ENCODE measurements at regions not wholly inside any gene's neighbourhood (a gene's known extent, or its start where the extent isn't known, plus 50 kb on each side); places are given as distances from the start of the nearest gene placed in this dataset.

- intact Hi-C loops (cut with micrococcal nuclease) (no loop called here), in situ Hi-C loops (cut with MboI) (loop anchor here (25.0 kb wide), 1 partner anchor 413 kb away; no protein-coding TSS in a partner anchor)
- H3K4me3 ChIP-seq = no peak overlapping the region
- FAIRE-seq (peak; percentile 15), ATAC-seq (peak; percentile 51), DNase-seq (ENCODE audit: extremely low read depth in 1 of 4, low spot score in 3 of 4) (no peak)
- H3K4me2 ChIP-seq (ENCODE audit: insufficient read depth, low read length) = no peak overlapping the region
- H3K27ac ChIP-seq (ENCODE audit: extremely low read depth, low read depth, low read length) = no peak overlapping the region
- TF ChIP-seq LEF1 (IDR thresholded peaks at IDR 0.05) (no peak), NONO (IDR thresholded peaks at IDR 0.05; ENCODE audit: low read depth in 2 of 2, low read length in 1 of 2) (no peak), MAFK (IDR thresholded peaks at IDR 0.05; ENCODE audit: low read length) (no peak), E2F8 (IDR thresholded peaks at IDR 0.05; ENCODE audit: low read depth, partially characterized antibody) (no peak), ZFP36 (IDR thresholded peaks at IDR 0.05; ENCODE audit: low read depth, low read length, partially characterized antibody) (peak; percentile 33), ZNF311 (CRISPR knock-in tag; IDR thresholded peaks at IDR 0.05) (no peak), ZBTB34 (CRISPR knock-in tag; IDR thresholded peaks at IDR 0.05) (no peak), THRB (CRISPR knock-in tag; conservative IDR thresholded peaks at IDR 0.05) (no peak), ZNF3 (CRISPR knock-in tag; IDR thresholded peaks at IDR 0.05) (no peak), ELF2 (CRISPR knock-in tag; IDR thresholded peaks at IDR 0.05) (no peak), ZNF263 (CRISPR knock-in tag; IDR thresholded peaks at IDR 0.05; ENCODE audit: borderline replicate concordance) (no peak), ZNF699 (CRISPR knock-in tag; IDR thresholded peaks at IDR 0.05; ENCODE audit: insufficient replicate concordance) (no peak), ZNF431 (CRISPR knock-in tag; IDR thresholded peaks at IDR 0.05) (peak; percentile 80; the same call in 1 of the 2 replicates)
- TF ChIP-seq, protein P1, sequence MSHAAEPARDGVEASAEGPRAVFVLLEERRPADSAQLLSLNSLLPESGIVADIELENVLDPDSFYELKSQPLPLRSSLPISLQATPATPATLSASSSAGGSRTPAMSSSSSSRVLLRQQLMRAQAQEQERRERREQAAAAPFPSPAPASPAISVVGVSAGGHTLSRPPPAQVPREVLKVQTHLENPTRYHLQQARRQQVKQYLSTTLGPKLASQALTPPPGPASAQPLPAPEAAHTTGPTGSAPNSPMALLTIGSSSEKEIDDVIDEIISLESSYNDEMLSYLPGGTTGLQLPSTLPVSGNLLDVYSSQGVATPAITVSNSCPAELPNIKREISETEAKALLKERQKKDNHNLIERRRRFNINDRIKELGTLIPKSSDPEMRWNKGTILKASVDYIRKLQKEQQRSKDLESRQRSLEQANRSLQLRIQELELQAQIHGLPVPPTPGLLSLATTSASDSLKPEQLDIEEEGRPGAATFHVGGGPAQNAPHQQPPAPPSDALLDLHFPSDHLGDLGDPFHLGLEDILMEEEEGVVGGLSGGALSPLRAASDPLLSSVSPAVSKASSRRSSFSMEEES (CRISPR knock-in tag; IDR thresholded peaks at IDR 0.05) = no peak
- TF ChIP-seq, protein P2, sequence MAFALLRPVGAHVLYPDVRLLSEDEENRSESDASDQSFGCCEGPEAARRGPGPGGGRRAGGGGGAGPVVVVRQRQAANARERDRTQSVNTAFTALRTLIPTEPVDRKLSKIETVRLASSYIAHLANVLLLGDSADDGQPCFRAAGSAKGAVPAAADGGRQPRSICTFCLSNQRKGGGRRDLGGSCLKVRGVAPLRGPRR (CRISPR knock-in tag; IDR thresholded peaks at IDR 0.05) = no peak
- no peak overlapping the region for H2AFZ ChIP-seq (ENCODE audit: low read depth, low read length)
- H3K9ac ChIP-seq (ENCODE audit: insufficient read depth in 1 of 2, low read depth in 2 of 2, low read length in 2 of 2) = no peak overlapping the region
- no peaks in the 10 kb centered on the region for H3K27me3 ChIP-seq (ENCODE audit: control insufficient read depth in 2 of 2, insufficient read depth in 2 of 2, low read length in 2 of 2)
- no peaks in the 10 kb centered on the region for H4K20me1 ChIP-seq (replicated peaks; ENCODE audit: control insufficient read depth, insufficient read depth, low read length)
- no TSS peak for BruUV-seq (replicated peaks)
- H3K9me3 ChIP-seq (replicated peaks; ENCODE audit: control insufficient read depth, insufficient read depth, low read depth, low read length) = no peaks in the 10 kb centered on the region
- ChIA-PET POLR2A (no interaction called here), CTCF (ENCODE audit: low intra/inter-chr PET ratio) (no interaction called here)
- no peaks in the 10 kb centered on the region for H3K9me1 ChIP-seq (ENCODE audit: control insufficient read depth, insufficient read depth, low read length)
- H3K79me2 ChIP-seq (ENCODE audit: control insufficient read depth, insufficient read depth, low read length) = no peaks in the 10 kb centered on the region
- 55% methylated on average over 6 of the region's 6 CpGs for WGBS (ENCODE audit: insufficient coverage, low coverage, missing lambda C conversion rate)
- peaks cover 0 to 4% of the 10 kb centered on the region in 2 experiments; a peak in 2 of 5 replicates for H3K4me1 ChIP-seq (replicated peaks in 1 of 2; ENCODE audit: control insufficient read depth in 2 of 2, insufficient read depth in 2 of 2, low read length in 2 of 2)
- H3K36me3 ChIP-seq (ENCODE audit: control insufficient read depth, insufficient read depth, low read length) = 0 out of 3 replicates have a peak, but pooled peaks cover 2% of the 10 kb centered on the region
Observed at GRCh38 chr1:245025525-245025924, 129.3 kb upstream of the KIF26B start.

Data from K562 (cell line).